ENCODE measurements at regions not wholly inside any gene's neighbourhood (a gene's known extent, or its start where the extent isn't known, plus 50 kb on each side); places are given as distances from the start of the nearest gene placed in this dataset.

- Mint-ChIP-seq H3K27me3 (peaks cover 0 to 10% (median 7%) of the 10 kb centered on the region in 3 donors), H3K4me1 (peaks cover 0 to 9% (median 0%) of the 10 kb centered on the region in 3 donors)
Measured at GRCh38 chr4:114279066-114279465, 299.6 kb upstream of the ARSJ start.

GRCh38 chr4:114279711-114280110, 300.3 kb upstream of the ARSJ start:
- DNase-seq: no peak
- ATAC-seq (ENCODE audit: low read depth in 2 of 2): no peak
- no peaks in the 10 kb centered on the region for H3K36me3 Mint-ChIP-seq
- no peak overlapping the region for H3K27ac Mint-ChIP-seq
- peaks cover 0 to 10% (median 7%) of the 10 kb centered on the region in 3 donors for H3K27me3 Mint-ChIP-seq
- H3K4me1 Mint-ChIP-seq: peaks cover 0 to 9% (median 0%) of the 10 kb centered on the region in 3 donors
- peaks cover 0 to 2% (median 0%) of the 10 kb centered on the region in 7 donors for H3K9me3 Mint-ChIP-seq
- no peak overlapping the region for H3K4me3 Mint-ChIP-seq

More at GRCh38 chr4:114279066-114279465, 299.6 kb upstream of the ARSJ start:
- no peak overlapping the region for H3K27ac Mint-ChIP-seq
- peaks cover 0 to 2% (median 0%) of the 10 kb centered on the region in 7 donors for H3K9me3 Mint-ChIP-seq
- no peak for DNase-seq
- H3K36me3 Mint-ChIP-seq: no peaks in the 10 kb centered on the region
- H3K4me3 Mint-ChIP-seq: no peak overlapping the region
- no peak for ATAC-seq (ENCODE audit: low read depth in 2 of 2)

DNA sequence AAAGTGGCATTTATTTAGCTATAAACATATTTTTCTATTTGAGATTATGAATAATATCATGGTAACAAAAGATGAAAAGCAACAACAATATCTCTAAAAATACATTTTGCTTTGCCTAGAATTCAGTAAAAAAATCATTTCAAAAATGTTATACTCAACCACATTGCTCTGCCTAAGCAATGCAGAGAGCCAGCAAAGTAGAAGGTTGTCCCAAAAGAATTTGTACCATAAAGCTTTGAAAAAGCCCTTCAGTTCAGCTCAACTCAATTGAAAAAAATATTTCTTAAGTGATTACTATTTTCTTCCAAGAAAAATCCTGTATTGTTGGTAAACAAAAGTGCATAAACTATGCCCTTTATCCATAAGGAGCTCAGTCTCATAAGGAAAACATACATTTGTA, 301.2 kb upstream of the ARSJ start:
- Mint-ChIP-seq H3K27ac (no peak overlapping the region), H3K9me3 (peaks cover 0 to 3% (median 0%) of the 10 kb centered on the region in 7 donors), H3K4me1 (peaks cover 0 to 9% (median 0%) of the 10 kb centered on the region in 3 donors), H3K36me3 (peaks cover 0 to 2% of the 10 kb centered on the region in 2 donors), H3K4me3 (no peak overlapping the region), H3K27me3 (peaks cover 2 to 10% (median 7%) of the 10 kb centered on the region in 3 donors)
- no peak for DNase-seq
- ATAC-seq (ENCODE audit: low read depth in 2 of 2): no peak

DNA sequence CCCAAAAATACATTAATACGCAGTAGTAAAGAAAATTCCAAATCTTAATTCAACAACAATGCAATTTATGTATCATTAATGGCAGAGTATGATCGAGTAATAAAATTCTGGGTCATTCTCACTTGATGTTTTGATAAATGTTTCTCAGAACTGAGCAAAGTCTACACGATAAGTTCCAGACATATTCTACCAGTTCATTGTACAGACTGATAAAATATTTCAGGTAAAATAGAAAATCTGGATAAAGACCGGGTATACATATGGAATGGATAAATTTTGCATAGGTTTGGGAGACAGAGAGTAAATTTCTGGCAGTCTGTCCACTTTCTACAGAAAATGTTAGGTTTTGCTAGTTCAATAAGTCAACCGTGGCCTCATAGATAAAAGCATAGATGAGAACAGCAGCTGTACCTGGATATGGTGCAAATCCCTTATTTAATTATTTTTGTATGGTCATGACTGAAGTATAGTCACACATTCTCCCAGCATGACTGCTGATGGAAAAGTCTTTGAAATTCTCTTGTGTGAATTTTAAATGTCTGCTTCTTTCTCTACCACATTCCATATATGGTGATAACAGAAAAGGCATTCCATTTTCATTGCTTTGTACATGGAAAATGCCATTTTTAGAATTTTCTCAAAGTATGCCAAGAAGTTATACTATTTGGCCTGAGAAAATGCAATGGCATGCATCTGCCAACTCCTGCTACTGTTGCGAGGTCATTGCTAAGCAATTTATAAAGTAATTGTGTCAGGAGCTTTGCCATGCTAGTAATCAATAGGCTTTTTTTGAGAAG, 301.9 kb upstream of the ARSJ start:
- DNase-seq (no peak), ATAC-seq (ENCODE audit: low read depth in 2 of 2) (no peak)
- Mint-ChIP-seq H3K4me1 (peaks cover 0 to 9% (median 0%) of the 10 kb centered on the region in 3 donors), H3K27ac (no peak overlapping the region), H3K36me3 (peaks cover 0 to 8% of the 10 kb centered on the region in 2 donors), H3K9me3 (peaks cover 0 to 10% (median 0%) of the 10 kb centered on the region in 7 donors), H3K27me3 (peaks cover 4 to 10% (median 7%) of the 10 kb centered on the region in 3 donors), H3K4me3 (no peak overlapping the region)

DNA sequence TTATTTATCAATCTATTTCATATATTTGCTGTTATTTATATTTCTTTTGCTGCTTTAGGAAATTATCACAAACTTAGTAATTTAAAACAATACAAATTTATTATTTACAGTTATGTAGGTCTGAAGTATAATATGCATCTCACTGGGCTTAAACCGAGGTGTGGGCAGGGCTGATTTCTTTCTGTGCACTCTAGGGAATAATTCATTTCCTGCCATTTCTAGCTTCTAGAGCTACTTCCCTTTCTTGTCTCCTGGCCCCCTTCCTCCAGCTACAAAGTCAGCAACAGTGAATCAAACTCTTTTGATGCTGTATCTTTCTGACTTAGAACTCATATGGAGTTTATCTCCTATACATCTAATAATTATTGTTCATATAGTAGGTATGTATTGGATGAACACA, 303.5 kb upstream of the ARSJ start:
- H3K4me1 Mint-ChIP-seq: peaks cover 0 to 9% (median 0%) of the 10 kb centered on the region in 3 donors
- peaks cover 4 to 10% (median 4%) of the 10 kb centered on the region in 3 donors for H3K27me3 Mint-ChIP-seq
- peaks cover 0 to 10% (median 0%) of the 10 kb centered on the region in 7 donors for H3K9me3 Mint-ChIP-seq
- peaks cover 0 to 8% of the 10 kb centered on the region in 2 donors for H3K36me3 Mint-ChIP-seq
- peak; percentile 22 for DNase-seq
- peak; percentile 98 to 100 for ATAC-seq (ENCODE audit: low read depth in 2 of 2)
- peak overlapping the region in 1 of 6 donors; percentile 32 for H3K27ac Mint-ChIP-seq
- peak overlapping the region in 2 of 8 donors; percentile 15 to 47 for H3K4me3 Mint-ChIP-seq

GRCh38 chr4:114284629-114285028, 305.2 kb upstream of the ARSJ start:
- ATAC-seq (ENCODE audit: low read depth in 2 of 2): no peak
- H3K27ac Mint-ChIP-seq: peak overlapping the region in 1 of 6 donors; percentile 11
- peaks cover 0 to 8% of the 10 kb centered on the region in 2 donors for H3K36me3 Mint-ChIP-seq
- peaks cover under 1 to 4% (median 1%) of the 10 kb centered on the region in 3 donors for H3K27me3 Mint-ChIP-seq
- H3K4me1 Mint-ChIP-seq: peaks cover 0 to 9% (median 0%) of the 10 kb centered on the region in 3 donors
- no peak overlapping the region for H3K4me3 Mint-ChIP-seq
- DNase-seq: no peak
- H3K9me3 Mint-ChIP-seq: peaks cover 0 to 10% (median 1%) of the 10 kb centered on the region in 7 donors

GRCh38 chr4:114286262-114286810, 306.9 kb upstream of the ARSJ start:
- Mint-ChIP-seq H3K4me1 (peaks cover 0 to 9% (median 0%) of the 10 kb centered on the region in 3 donors), H3K27me3 (peaks cover 4 to 7% (median 6%) of the 10 kb centered on the region in 3 donors), H3K9me3 (peaks cover 0 to 10% (median 5%) of the 10 kb centered on the region in 7 donors), H3K36me3 (peaks cover 0 to 8% of the 10 kb centered on the region in 2 donors), H3K4me3 (no peak overlapping the region), H3K27ac (no peak overlapping the region)
- no peak for DNase-seq
- ATAC-seq (ENCODE audit: low read depth in 2 of 2): no peak

GRCh38 chr4:114287079-114287696, 307.7 kb upstream of the ARSJ start:
- ATAC-seq (ENCODE audit: low read depth in 2 of 2): no peak
- Mint-ChIP-seq H3K4me1 (peaks cover 0 to 9% (median 0%) of the 10 kb centered on the region in 3 donors), H3K36me3 (peaks cover 0 to 8% of the 10 kb centered on the region in 2 donors), H3K9me3 (peaks cover 0 to 10% (median 8%) of the 10 kb centered on the region in 7 donors), H3K4me3 (no peak overlapping the region), H3K27ac (no peak overlapping the region), H3K27me3 (peaks cover 4 to 7% (median 6%) of the 10 kb centered on the region in 3 donors)
- no peak for DNase-seq

- H3K27ac Mint-ChIP-seq: no peak overlapping the region
- no peak for DNase-seq
Measured at GRCh38 chr4:114296126-114296525, 302.5 kb upstream of the UGT8 start.

DNA sequence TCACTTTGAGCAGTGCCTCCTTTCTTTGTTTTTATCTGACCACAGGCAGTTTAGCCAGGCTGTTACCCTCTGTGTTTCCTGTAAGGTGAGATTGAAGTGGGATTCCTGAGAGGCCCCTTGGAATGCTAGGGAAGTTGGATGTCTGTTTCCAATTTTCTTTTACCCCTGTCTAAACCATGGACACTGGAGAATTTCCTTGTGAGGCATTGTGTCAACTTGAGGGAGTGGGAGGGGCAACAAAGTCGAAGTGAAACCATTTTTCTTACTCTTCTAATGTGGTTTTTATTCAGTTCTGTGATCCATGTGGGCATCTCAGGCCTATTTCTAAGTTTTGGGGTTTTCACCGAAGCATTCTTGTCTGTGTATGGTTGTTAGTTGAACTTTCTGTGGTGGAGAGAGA, 296.1 kb upstream of the UGT8 start:
- Mint-ChIP-seq H3K27ac (no peak overlapping the region), H3K36me3 (peaks cover 0 to 10% of the 10 kb centered on the region in 2 donors), H3K27me3 (no peaks in the 10 kb centered on the region), H3K4me1 (no peaks in the 10 kb centered on the region), H3K9me3 (peaks cover 0 to 8% (median 6%) of the 10 kb centered on the region in 7 donors), H3K4me3 (no peak overlapping the region)
- ATAC-seq (ENCODE audit: low read depth in 2 of 2): no peak
- DNase-seq: no peak

More at GRCh38 chr4:114296126-114296525, 302.5 kb upstream of the UGT8 start:
- Mint-ChIP-seq H3K36me3 (peaks cover 5 to 8% of the 10 kb centered on the region in 2 donors), H3K4me1 (no peaks in the 10 kb centered on the region), H3K9me3 (peaks cover 4 to 35% (median 19%) of the 10 kb centered on the region in 7 donors), H3K27me3 (no peaks in the 10 kb centered on the region), H3K4me3 (no peak overlapping the region)
- ATAC-seq (ENCODE audit: low read depth in 2 of 2): no peak

GRCh38 chr4:114304046-114304445, 294.6 kb upstream of the UGT8 start:
- peaks cover 0 to 8% (median 6%) of the 10 kb centered on the region in 7 donors for H3K9me3 Mint-ChIP-seq
- peaks cover 0 to 10% of the 10 kb centered on the region in 2 donors for H3K36me3 Mint-ChIP-seq
- no peak overlapping the region for H3K27ac Mint-ChIP-seq
- no peaks in the 10 kb centered on the region for H3K4me1 Mint-ChIP-seq
- no peak overlapping the region for H3K4me3 Mint-ChIP-seq
- H3K27me3 Mint-ChIP-seq: peaks cover 0 to 3% (median 0%) of the 10 kb centered on the region in 3 donors
- ATAC-seq (ENCODE audit: low read depth in 2 of 2) (no peak), DNase-seq (no peak)

GRCh38 chr4:114304567-114304966, 294.0 kb upstream of the UGT8 start:
- H3K4me1 Mint-ChIP-seq: no peaks in the 10 kb centered on the region
- no peak for ATAC-seq (ENCODE audit: low read depth in 2 of 2)
- no peak overlapping the region for H3K27ac Mint-ChIP-seq
- no peak for DNase-seq
- H3K36me3 Mint-ChIP-seq: peaks cover 0 to 10% of the 10 kb centered on the region in 2 donors
- no peak overlapping the region for H3K4me3 Mint-ChIP-seq
- H3K27me3 Mint-ChIP-seq: peaks cover 0 to 3% (median 0%) of the 10 kb centered on the region in 3 donors
- peaks cover 0 to 8% (median 6%) of the 10 kb centered on the region in 7 donors for H3K9me3 Mint-ChIP-seq

GRCh38 chr4:114306946-114307345, 291.7 kb upstream of the UGT8 start:
- DNase-seq: no peak

More at GRCh38 chr4:114306946-114307345, 291.7 kb upstream of the UGT8 start:
- Mint-ChIP-seq H3K9me3 (no peaks in the 10 kb centered on the region), H3K4me3 (no peak overlapping the region), H3K27ac (no peak overlapping the region), H3K36me3 (no peaks in the 10 kb centered on the region), H3K4me1 (no peaks in the 10 kb centered on the region), H3K27me3 (peaks cover 0 to 5% (median 3%) of the 10 kb centered on the region in 3 donors)
- ATAC-seq (ENCODE audit: low read depth in 2 of 2): no peak
